ENCODE measurements at regions not wholly inside any gene's neighbourhood (a gene's known extent, or its start where the extent isn't known, plus 50 kb on each side); places are given as distances from the start of the nearest gene placed in this dataset.

- no TSS peak for BruUV-seq (replicated peaks)
- H2AFZ ChIP-seq (replicated peaks; ENCODE audit: low read length, poor library complexity): no peak overlapping the region
- H4K8ac ChIP-seq (ENCODE audit: low read depth in 2 of 2, low read length in 2 of 2): no peak overlapping the region
- in situ Hi-C loops (cut with MboI; ENCODE audit: low sequenced_read_pairs): no loop called here
- CTCF ChIA-PET: interaction anchor here (0.6 kb wide), 1 partner anchor 864 kb away, joined by 3 read pairs; no protein-coding TSS in a partner anchor
- H3K9ac ChIP-seq (ENCODE audit: low read depth, low read length): no peak overlapping the region
- no peaks in the 10 kb centered on the region for H3K36me3 ChIP-seq (ENCODE audit: control insufficient read depth, insufficient read depth, low read length)
- no peak overlapping the region for H3K4me2 ChIP-seq (ENCODE audit: low read depth, low read length)
- no peak overlapping the region for H2BK5ac ChIP-seq (ENCODE audit: low read depth, low read length, poor library complexity, severe bottlenecking)
- H3K27ac ChIP-seq (ENCODE audit: insufficient read depth, low read length): no peak overlapping the region
- no peak overlapping the region for H2AK5ac ChIP-seq (ENCODE audit: low read depth, low read length)
- H3K79me1 ChIP-seq (ENCODE audit: low read depth in 1 of 2, low read length in 2 of 2): no peaks in the 10 kb centered on the region
- no peak for ATAC-seq (ENCODE audit: low read depth)
- no peak overlapping the region for H2BK20ac ChIP-seq (ENCODE audit: low read depth, low read length)
- no CpG with 5 or more reads among the region's 3 CpGs for WGBS, 2 experiments (ENCODE audit: extremely low coverage in 2 of 2, insufficient read length in 1 of 2)
- H3K9me3 ChIP-seq (ENCODE audit: control insufficient read depth, insufficient read depth, low read length): no peaks in the 10 kb centered on the region
- dilution Hi-C loops (cut with HindIII; ENCODE audit: low sequenced_read_pairs, unreplicated experiment): no loop called here
- no peak overlapping the region for H3K18ac ChIP-seq (ENCODE audit: low read depth, low read length)
- no peaks in the 10 kb centered on the region for H3K27me3 ChIP-seq (ENCODE audit: control insufficient read depth, insufficient read depth, low read length)
- H4K91ac ChIP-seq (ENCODE audit: insufficient read depth, low read depth, low read length): no peak overlapping the region
- no peak overlapping the region for H3K56ac ChIP-seq (ENCODE audit: extremely low read depth, insufficient read depth, low read length)
- DNase-seq: no peak
- H4K20me1 ChIP-seq (ENCODE audit: insufficient read depth, low read length): no peaks in the 10 kb centered on the region
- no peak overlapping the region for H3K4me3 ChIP-seq (ENCODE audit: insufficient read depth, low read depth, low read length)
- no peak overlapping the region for H2BK15ac ChIP-seq (ENCODE audit: low read depth, low read length)
- no peak overlapping the region for H2AK9ac ChIP-seq (replicated peaks; ENCODE audit: low read depth, low read length, poor library complexity)
- intact Hi-C loops (cut with micrococcal nuclease): no loop called here
- H3K4me1 ChIP-seq (ENCODE audit: control insufficient read depth, insufficient read depth, low read length): no peaks in the 10 kb centered on the region; the same call in 1 of the 2 replicates
- POLR2A ChIA-PET (ENCODE audit: unreplicated experiment): no interaction called here
- H3K4ac ChIP-seq (ENCODE audit: low read depth, low read length): no peak overlapping the region
- H3K14ac ChIP-seq (replicated peaks; ENCODE audit: low read depth, low read length): no peak overlapping the region
- no peak overlapping the region for H2BK120ac ChIP-seq (ENCODE audit: low read depth, low read length)
- no peak overlapping the region for H3K23ac ChIP-seq (ENCODE audit: low read depth, low read length)
- H3K9me1 ChIP-seq (ENCODE audit: insufficient read depth, low read length): no peaks in the 10 kb centered on the region
- TF ChIP-seq MAFK (IDR thresholded peaks at IDR 0.05; ENCODE audit: low read depth, low read length) (no peak), FOS (IDR thresholded peaks at IDR 0.05; ENCODE audit: low read depth, low read length) (no peak), CHD1 (IDR thresholded peaks at IDR 0.05; ENCODE audit: low read depth, low read length) (no peak), POLR2A (IDR thresholded peaks at IDR 0.05; ENCODE audit: low read depth, low read length) (no peak), RAD21 (IDR thresholded peaks at IDR 0.05; ENCODE audit: low read length) (no peak), BHLHE40 (IDR thresholded peaks at IDR 0.05; ENCODE audit: low read depth, low read length) (no peak), SMC3 (IDR thresholded peaks at IDR 0.05; ENCODE audit: low read depth, low read length) (no peak), ELK1 (IDR thresholded peaks at IDR 0.05; ENCODE audit: borderline replicate concordance, low read depth, low read length) (no peak), NFE2L2 (IDR thresholded peaks at IDR 0.05; ENCODE audit: low read depth, low read length) (no peak), RFX5 (IDR thresholded peaks at IDR 0.05; ENCODE audit: low read depth, low read length) (no peak), RCOR1 (IDR thresholded peaks at IDR 0.05; ENCODE audit: insufficient replicate concordance, low read length) (no peak), CTCF (conservative IDR thresholded peaks at IDR 0.05; ENCODE audit: low read depth, low read length) (no peak), USF2 (IDR thresholded peaks at IDR 0.05; ENCODE audit: low read depth, low read length) (no peak), MAZ (IDR thresholded peaks at IDR 0.05; ENCODE audit: borderline replicate concordance, low read depth, low read length) (no peak), MXI1 (IDR thresholded peaks at IDR 0.05; ENCODE audit: borderline replicate concordance, low read depth, low read length) (no peak), CEBPB (IDR thresholded peaks at IDR 0.05; ENCODE audit: low read depth, low read length) (no peak)
- no peak overlapping the region for H4K5ac ChIP-seq (ENCODE audit: low read depth, low read length)
Measured at GRCh38 chr20:11443382-11444119, 474.1 kb upstream of the BTBD3 start.
